Activated CD4-positive, alpha-beta T cell treated with anti-CD3 and anti-CD28 coated beads for 36 hours (primary cell): ENCODE measurements at regions not wholly inside any gene's neighbourhood (a gene's known extent, or its start where the extent isn't known, plus 50 kb on each side); places are given as distances from the start of the nearest gene placed in this dataset.

ENCODE experiments used
- ATAC-seq: fragments of 200-7000 bp; cut with Tn5 transposase; one replicate; pipeline ENCODE4 v1.10.0; 2021; ENCODE audit warnings: mild to moderate bottlenecking, moderate library complexity
- CTCF ChIA-PET: fragments of 350-600 bp; sonication (Branson Sonifier 250); formaldehyde crosslinking; loops from one replicate; lab custom pipeline; 2021; ENCODE audit warnings: antibody characterized with exemption; lab: Charles Lee
- POLR2A ChIA-PET: fragments of 350-600 bp; sonication (Branson Sonifier 250); formaldehyde crosslinking; loops from one replicate; lab custom pipeline; 2021; ENCODE audit warnings: antibody characterized with exemption, inconsistent platforms; lab: Charles Lee
- DNase-seq: peaks from one replicate; pipeline ENCODE4 v3.0.0-alpha.2; 2020
- H3K27ac Mint-ChIP-seq: one replicate; pipeline ENCODE4 v1.8.0; 2021; ENCODE audit warnings: mixed read lengths
- H3K27me3 Mint-ChIP-seq: one replicate; pipeline ENCODE4 v1.8.0; 2021; ENCODE audit warnings: mixed read lengths
- H3K36me3 Mint-ChIP-seq: one replicate; pipeline ENCODE4 v1.8.0; 2021; ENCODE audit warnings: low read depth, mixed read lengths
- H3K4me1 Mint-ChIP-seq: one replicate; pipeline ENCODE4 v1.8.0; 2021; ENCODE audit warnings: mixed read lengths
- H3K4me3 Mint-ChIP-seq: one replicate; pipeline ENCODE4 v1.8.0; 2021; ENCODE audit warnings: mild to moderate bottlenecking, moderate library complexity, mixed read lengths
- H3K9me3 Mint-ChIP-seq: one replicate; pipeline ENCODE4 v1.8.0; 2021; ENCODE audit warnings: low read depth, mixed read lengths
- intact Hi-C, 2 experiments: fragments of 100-400 bp; cut with DNase I in 1 of 2; cut with micrococcal nuclease in 1 of 2; formaldehyde crosslinking; loops; one replicate each; pipeline versions ENCODE4 v1.14.2 to v1.15.1; 2022 to 2024; cut with DNase I, micrococcal nuclease

- H3K4me1 Mint-ChIP-seq = no peaks in the 10 kb centered on the region
- POLR2A ChIA-PET = no interaction called here
- no peaks in the 10 kb centered on the region for H3K36me3 Mint-ChIP-seq
- ATAC-seq (no peak), DNase-seq (no peak)
- no peaks in the 10 kb centered on the region for H3K9me3 Mint-ChIP-seq
- H3K27me3 Mint-ChIP-seq = peaks cover 3% of the 10 kb centered on the region
- no peak overlapping the region for H3K27ac Mint-ChIP-seq
- no peak overlapping the region for H3K4me3 Mint-ChIP-seq
- CTCF ChIA-PET = no interaction called here
- intact Hi-C loops = no loop called here
Observed at GRCh38 chr13:106888148-106888547, 320.2 kb upstream of the ARGLU1 start.

- intact Hi-C loops = no loop called here
- CTCF ChIA-PET = no interaction called here
Observed at GRCh38 chr13:106887686-106888085, 319.7 kb upstream of the ARGLU1 start.

GRCh38 chr13:106883976-106884375, 316.0 kb upstream of the ARGLU1 start:
- H3K4me3 Mint-ChIP-seq = no peak overlapping the region
- H3K4me1 Mint-ChIP-seq = no peaks in the 10 kb centered on the region
- H3K27ac Mint-ChIP-seq = no peak overlapping the region
- H3K27me3 Mint-ChIP-seq = peaks cover 3% of the 10 kb centered on the region
- POLR2A ChIA-PET = no interaction called here
- no peaks in the 10 kb centered on the region for H3K9me3 Mint-ChIP-seq
- CTCF ChIA-PET = interaction anchor here (0.6 kb wide), 1 partner anchor 1467 kb away, joined by 3 read pairs; no protein-coding TSS in a partner anchor
- H3K36me3 Mint-ChIP-seq = no peaks in the 10 kb centered on the region
- ATAC-seq (no peak), DNase-seq (no peak)
- intact Hi-C loops = no loop called here

More at GRCh38 chr13:106887686-106888085, 319.7 kb upstream of the ARGLU1 start:
- Mint-ChIP-seq H3K27ac (no peak overlapping the region), H3K36me3 (no peaks in the 10 kb centered on the region), H3K9me3 (no peaks in the 10 kb centered on the region), H3K4me3 (no peak overlapping the region), H3K27me3 (peaks cover 3% of the 10 kb centered on the region), H3K4me1 (no peaks in the 10 kb centered on the region)
- ATAC-seq (no peak), DNase-seq (no peak)
- POLR2A ChIA-PET = no interaction called here

GRCh38 chr13:106882246-106882645, 314.3 kb upstream of the ARGLU1 start:
- no peak for ATAC-seq
- H3K27ac Mint-ChIP-seq = no peak overlapping the region
- H3K9me3 Mint-ChIP-seq = no peaks in the 10 kb centered on the region
- H3K27me3 Mint-ChIP-seq = peaks cover 3% of the 10 kb centered on the region
- CTCF ChIA-PET = no interaction called here
- no peaks in the 10 kb centered on the region for H3K4me1 Mint-ChIP-seq
- POLR2A ChIA-PET = no interaction called here
- intact Hi-C loops = no loop called here
- H3K4me3 Mint-ChIP-seq = no peak overlapping the region
- no peak for DNase-seq
- no peaks in the 10 kb centered on the region for H3K36me3 Mint-ChIP-seq

GRCh38 chr13:106879806-106880205, 311.9 kb upstream of the ARGLU1 start:
- ChIA-PET POLR2A (no interaction called here), CTCF (no interaction called here)
- ATAC-seq (no peak), DNase-seq (no peak)
- no peaks in the 10 kb centered on the region for H3K9me3 Mint-ChIP-seq
- no peaks in the 10 kb centered on the region for H3K4me1 Mint-ChIP-seq
- intact Hi-C loops = no loop called here
- no peaks in the 10 kb centered on the region for H3K27me3 Mint-ChIP-seq
- H3K27ac Mint-ChIP-seq = no peak overlapping the region
- H3K36me3 Mint-ChIP-seq = no peaks in the 10 kb centered on the region
- H3K4me3 Mint-ChIP-seq = no peak overlapping the region

- ChIA-PET POLR2A (no interaction called here), CTCF (no interaction called here)
- H3K4me3 Mint-ChIP-seq = no peak overlapping the region
- H3K27me3 Mint-ChIP-seq = peaks cover 3% of the 10 kb centered on the region
- intact Hi-C loops = no loop called here
- DNase-seq = no peak
- H3K9me3 Mint-ChIP-seq = no peaks in the 10 kb centered on the region
- no peaks in the 10 kb centered on the region for H3K4me1 Mint-ChIP-seq
- H3K36me3 Mint-ChIP-seq = no peaks in the 10 kb centered on the region
- H3K27ac Mint-ChIP-seq = no peak overlapping the region
- ATAC-seq = no peak
Observed at GRCh38 chr13:106874323-106874722, 306.4 kb upstream of the ARGLU1 start.

DNA sequence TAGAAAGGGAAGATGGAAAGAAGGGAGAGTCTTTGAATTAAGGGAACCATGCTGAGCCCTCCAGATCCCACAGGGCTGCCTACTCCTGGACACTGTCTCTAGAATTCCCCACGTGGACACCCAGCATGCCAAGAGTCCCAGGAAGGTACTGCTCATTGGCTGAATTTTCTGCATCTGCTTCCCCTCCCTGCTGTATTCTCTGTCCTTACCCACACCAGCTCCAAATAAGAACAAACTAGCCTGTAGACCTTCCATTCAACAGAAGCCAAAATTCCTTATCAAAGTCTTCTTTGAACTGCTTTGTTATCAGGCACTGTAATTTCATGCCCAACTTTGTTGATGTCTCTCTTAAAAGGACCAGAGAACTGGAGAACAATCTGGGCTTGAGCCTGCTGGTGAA, 305.9 kb upstream of the ARGLU1 start:
- DNase-seq = no peak
- H3K4me3 Mint-ChIP-seq = no peak overlapping the region
- ChIA-PET CTCF (no interaction called here), POLR2A (no interaction called here)
- peaks cover 3% of the 10 kb centered on the region for H3K27me3 Mint-ChIP-seq
- intact Hi-C loops = no loop called here
- ATAC-seq = no peak
- no peaks in the 10 kb centered on the region for H3K9me3 Mint-ChIP-seq
- no peak overlapping the region for H3K27ac Mint-ChIP-seq
- H3K36me3 Mint-ChIP-seq = no peaks in the 10 kb centered on the region
- H3K4me1 Mint-ChIP-seq = no peaks in the 10 kb centered on the region

- no peaks in the 10 kb centered on the region for H3K9me3 Mint-ChIP-seq
- ChIA-PET POLR2A (no interaction called here), CTCF (no interaction called here)
Observed at GRCh38 chr13:106867249-106867648, 299.3 kb upstream of the ARGLU1 start.

DNA sequence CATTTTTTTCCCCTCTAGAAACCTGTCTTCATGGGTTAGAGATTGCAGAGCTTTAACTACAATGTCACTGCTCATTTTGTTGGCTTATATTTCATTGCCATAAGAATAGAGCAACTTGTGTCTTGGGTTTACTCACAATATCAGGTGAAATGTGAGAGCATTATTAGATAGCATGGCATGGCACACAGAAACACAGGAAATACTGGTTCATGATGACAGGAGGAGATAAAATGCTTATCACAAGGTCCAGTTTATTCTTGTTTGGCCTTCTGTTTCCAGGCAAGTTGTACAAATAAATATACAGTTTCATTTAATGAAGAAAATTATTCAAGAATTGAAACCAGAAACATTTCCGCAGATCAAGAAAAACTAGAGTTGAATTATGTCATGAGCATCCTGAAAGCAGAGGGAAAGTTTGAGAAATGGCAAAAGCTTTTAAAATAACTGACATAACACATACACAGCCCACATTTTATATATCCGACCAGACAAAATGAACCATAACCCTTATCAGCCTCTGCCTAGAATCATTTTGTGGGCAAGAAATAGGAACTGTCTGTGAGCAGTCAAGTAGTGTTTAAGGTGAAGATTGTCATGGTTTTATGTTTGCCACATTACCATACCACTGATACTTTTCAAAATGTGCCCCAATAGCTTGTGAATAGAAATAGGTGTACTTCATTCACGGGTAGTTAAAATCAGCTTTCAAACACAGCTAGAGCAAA, 297.9 kb upstream of the ARGLU1 start:
- DNase-seq = no peak
- no peak overlapping the region for H3K4me3 Mint-ChIP-seq
- CTCF ChIA-PET = no interaction called here
- H3K27ac Mint-ChIP-seq = no peak overlapping the region
- ATAC-seq = no peak
- H3K27me3 Mint-ChIP-seq = peaks cover 8% of the 10 kb centered on the region
- H3K36me3 Mint-ChIP-seq = no peaks in the 10 kb centered on the region
- no peaks in the 10 kb centered on the region for H3K4me1 Mint-ChIP-seq
- POLR2A ChIA-PET = no interaction called here
- intact Hi-C loops = no loop called here
- H3K9me3 Mint-ChIP-seq = no peaks in the 10 kb centered on the region

More at GRCh38 chr13:106867249-106867648, 299.3 kb upstream of the ARGLU1 start:
- Mint-ChIP-seq H3K27me3 (peaks cover 8% of the 10 kb centered on the region), H3K36me3 (no peaks in the 10 kb centered on the region), H3K4me3 (no peak overlapping the region), H3K27ac (no peak overlapping the region), H3K4me1 (no peaks in the 10 kb centered on the region)
- intact Hi-C loops = no loop called here
- no peak for DNase-seq
- ATAC-seq = no peak

DNA sequence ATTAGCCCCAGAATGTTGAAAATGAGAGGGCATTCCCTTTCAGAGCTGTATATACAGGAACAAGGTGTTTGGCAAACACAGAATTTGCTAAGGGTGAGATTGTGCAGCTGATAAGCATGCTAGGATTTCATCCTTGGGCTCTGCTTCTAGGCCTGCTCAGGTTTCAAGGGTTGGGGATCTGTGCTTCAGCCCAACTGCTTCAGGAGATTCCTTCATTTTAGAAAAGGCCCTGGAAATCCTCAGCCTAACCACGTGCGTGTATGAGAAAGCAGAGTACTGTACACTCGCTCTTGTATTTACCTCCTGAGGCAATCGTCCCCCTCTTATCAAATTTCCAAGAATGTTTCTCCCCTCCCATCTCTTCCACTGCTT, 291.6 kb upstream of the ARGLU1 start:
- no peaks in the 10 kb centered on the region for H3K4me1 Mint-ChIP-seq
- intact Hi-C loops = no loop called here
- POLR2A ChIA-PET = no interaction called here

GRCh38 chr13:106858903-106859532, 291.1 kb upstream of the ARGLU1 start:
- intact Hi-C loops = no loop called here
- DNase-seq = no peak
- Mint-ChIP-seq H3K9me3 (no peaks in the 10 kb centered on the region), H3K36me3 (no peaks in the 10 kb centered on the region), H3K4me3 (no peak overlapping the region), H3K27me3 (peaks cover 2% of the 10 kb centered on the region), H3K4me1 (no peaks in the 10 kb centered on the region), H3K27ac (no peak overlapping the region)
- ChIA-PET CTCF (no interaction called here), POLR2A (no interaction called here)
- no peak for ATAC-seq

More for the DNA sequence above, 291.6 kb upstream of the ARGLU1 start:
- no peak for DNase-seq
- CTCF ChIA-PET = no interaction called here
- no peaks in the 10 kb centered on the region for H3K36me3 Mint-ChIP-seq
- H3K9me3 Mint-ChIP-seq = no peaks in the 10 kb centered on the region
- no peak for ATAC-seq
- no peak overlapping the region for H3K27ac Mint-ChIP-seq
- H3K27me3 Mint-ChIP-seq = no peaks in the 10 kb centered on the region
- H3K4me3 Mint-ChIP-seq = no peak overlapping the region

DNA sequence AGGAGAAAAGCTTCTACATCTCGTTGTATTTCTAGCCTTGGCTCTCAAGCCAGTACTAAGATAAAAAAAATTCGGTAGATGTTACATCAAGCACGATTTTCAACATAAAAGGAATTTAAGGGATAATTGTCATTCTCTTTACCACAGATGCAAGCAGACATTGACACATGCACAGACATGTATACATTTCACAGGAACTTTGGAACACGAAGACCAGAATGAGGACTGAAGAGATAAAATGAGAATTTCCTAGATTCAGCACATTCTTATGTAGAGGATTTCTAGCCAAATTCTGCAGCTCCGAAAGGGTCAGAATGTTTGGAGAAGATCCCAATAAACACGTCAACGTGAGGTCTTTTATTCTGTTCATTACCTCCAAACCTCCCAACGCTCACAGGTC, 284.5 kb upstream of the ARGLU1 start:
- H3K9me3 Mint-ChIP-seq = no peaks in the 10 kb centered on the region
- DNase-seq = no peak
- no peaks in the 10 kb centered on the region for H3K4me1 Mint-ChIP-seq
- intact Hi-C loops = no loop called here
- ATAC-seq = no peak
- CTCF ChIA-PET = no interaction called here
- H3K4me3 Mint-ChIP-seq = no peak overlapping the region
- peaks cover 2% of the 10 kb centered on the region for H3K27me3 Mint-ChIP-seq
- POLR2A ChIA-PET = no interaction called here
- no peaks in the 10 kb centered on the region for H3K36me3 Mint-ChIP-seq
- H3K27ac Mint-ChIP-seq = no peak overlapping the region
